ENCODE measurements at regions not wholly inside any gene's neighbourhood (a gene's known extent, or its start where the extent isn't known, plus 50 kb on each side); places are given as distances from the start of the nearest gene placed in this dataset.
A peak's percentile ranks its signal among the peaks of the same experiment; 100 is the strongest.

DNA sequence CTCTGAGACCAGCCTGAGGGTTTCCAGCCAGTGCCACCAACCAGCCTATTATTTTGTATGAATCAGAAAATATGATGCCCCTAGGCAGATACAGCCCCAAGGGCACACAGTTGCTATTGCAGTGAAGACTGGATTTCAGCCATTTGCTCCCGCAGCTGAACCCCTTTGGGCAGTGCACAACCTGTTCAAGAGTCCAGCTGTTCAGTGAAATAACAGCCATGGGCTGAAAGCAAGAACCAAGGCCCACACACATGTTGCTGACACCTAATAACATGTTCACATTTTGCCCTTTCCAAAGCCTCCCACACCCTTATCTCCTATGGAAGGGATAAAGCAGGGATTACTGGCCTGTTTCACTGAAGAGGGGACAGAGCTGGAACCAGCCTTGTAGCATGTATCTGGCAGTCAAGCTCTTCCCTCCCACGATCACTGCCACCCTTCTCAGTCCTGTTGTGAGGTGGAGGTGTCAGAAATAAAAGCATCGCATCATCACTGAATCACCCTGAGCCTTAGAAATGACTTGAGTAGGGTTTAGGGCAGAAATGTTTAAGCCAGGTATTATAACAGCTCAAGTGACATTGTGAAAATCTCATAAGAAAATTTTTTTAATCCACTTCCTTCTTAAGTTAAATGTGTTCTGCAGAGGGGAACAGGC lies 137.1 kb upstream of the FSTL4 start:
- Mint-ChIP-seq H3K4me1 (peaks cover 1% of the 10 kb centered on the region), H3K27me3 (peaks cover 2% of the 10 kb centered on the region), H3K27ac (no peak overlapping the region), H3K4me3 (no peak overlapping the region), H3K9me3 (no peaks in the 10 kb centered on the region)
- ATAC-seq = peak; percentile 46
- DNase-seq = no peak

DNA sequence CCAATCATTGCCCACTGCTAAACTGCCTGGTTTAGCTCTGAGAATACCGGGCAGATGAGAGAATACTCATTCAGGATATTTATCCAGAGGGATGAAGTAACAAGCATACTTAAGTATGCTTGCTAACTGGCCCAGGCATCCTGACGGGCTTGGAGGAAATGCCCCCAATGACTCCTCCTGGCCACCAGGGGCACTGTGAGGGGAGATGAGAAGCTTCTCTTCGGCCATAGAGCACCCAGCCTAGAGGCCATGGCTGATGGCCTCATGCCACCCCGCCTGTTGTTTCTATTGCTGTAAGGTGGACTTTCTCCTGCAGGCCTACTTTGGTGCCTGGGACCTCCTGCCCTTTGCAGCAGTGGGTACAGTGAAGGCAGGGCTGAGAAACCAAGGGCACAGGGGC lies 134.5 kb upstream of the FSTL4 start:
- Mint-ChIP-seq H3K9me3 (no peaks in the 10 kb centered on the region), H3K27ac (no peak overlapping the region), H3K4me1 (peaks cover 7% of the 10 kb centered on the region), H3K27me3 (peaks cover 23% of the 10 kb centered on the region), H3K4me3 (no peak overlapping the region)
- DNase-seq (peak; percentile 12 to 39), ATAC-seq (peak; percentile 46)

DNA sequence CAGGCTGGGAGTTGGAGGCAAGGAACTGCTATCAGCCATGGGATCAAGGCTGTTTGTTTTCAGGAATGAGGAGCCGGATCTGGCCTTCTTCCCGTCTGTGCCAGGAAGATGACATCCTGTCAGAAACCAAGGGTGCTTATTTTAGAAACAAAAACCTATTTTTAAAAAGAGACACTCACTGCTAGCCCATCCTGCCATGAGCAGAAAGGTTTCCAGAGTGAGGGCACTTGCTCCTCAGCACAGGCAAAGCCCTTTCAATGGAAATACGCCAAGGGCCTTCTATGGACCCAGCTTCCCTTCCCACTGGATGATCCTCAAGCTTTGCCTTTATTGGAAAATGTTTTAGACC lies 132.6 kb upstream of the FSTL4 start:
- H3K4me1 Mint-ChIP-seq = peaks cover 7% of the 10 kb centered on the region
- no peak overlapping the region for H3K27ac Mint-ChIP-seq
- no peak for DNase-seq
- no peak for ATAC-seq
- no peak overlapping the region for H3K4me3 Mint-ChIP-seq
- H3K27me3 Mint-ChIP-seq = peaks cover 24% of the 10 kb centered on the region
- no peaks in the 10 kb centered on the region for H3K9me3 Mint-ChIP-seq

- Mint-ChIP-seq H3K9me3 (no peaks in the 10 kb centered on the region), H3K27me3 (peaks cover 24% of the 10 kb centered on the region), H3K4me3 (no peak overlapping the region)
Measured at GRCh38 chr5:133744051-133744959, 132.0 kb upstream of the FSTL4 start.

DNA sequence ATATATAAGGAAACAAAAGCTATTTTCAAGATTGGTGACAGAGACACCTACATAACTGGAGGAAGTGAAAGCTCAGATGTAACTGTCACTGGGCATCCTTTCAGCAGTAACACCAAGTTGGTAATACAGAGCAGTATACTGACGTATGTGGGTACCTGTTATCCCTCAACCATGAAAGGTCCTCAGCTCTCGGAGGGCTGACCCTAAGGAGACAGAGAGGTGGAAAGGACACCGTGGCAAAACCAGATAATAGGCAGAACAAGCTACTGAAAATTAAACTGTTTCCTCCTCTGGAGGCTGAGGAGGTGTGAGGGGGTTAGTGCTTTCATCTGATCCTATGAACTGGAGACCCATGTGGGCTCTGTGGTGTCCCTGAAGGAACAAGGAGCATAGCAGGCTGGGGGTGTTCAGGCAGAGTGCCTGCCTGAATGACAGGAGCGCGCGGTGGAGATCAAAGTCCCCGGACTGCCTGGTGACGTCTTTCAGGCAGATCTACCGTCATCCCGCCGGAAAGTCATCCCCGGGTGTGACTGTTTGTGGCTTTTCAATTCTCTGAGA lies 130.2 kb upstream of the FSTL4 start:
- H3K9me3 Mint-ChIP-seq = no peaks in the 10 kb centered on the region
- peak; percentile 42 for ATAC-seq

More at GRCh38 chr5:133744051-133744959, 132.0 kb upstream of the FSTL4 start:
- ATAC-seq (no peak), DNase-seq (no peak)
- H3K27ac Mint-ChIP-seq = peak overlapping the region in 1 of 2 donors; percentile 79
- H3K4me1 Mint-ChIP-seq = peaks cover 7% of the 10 kb centered on the region

DNA sequence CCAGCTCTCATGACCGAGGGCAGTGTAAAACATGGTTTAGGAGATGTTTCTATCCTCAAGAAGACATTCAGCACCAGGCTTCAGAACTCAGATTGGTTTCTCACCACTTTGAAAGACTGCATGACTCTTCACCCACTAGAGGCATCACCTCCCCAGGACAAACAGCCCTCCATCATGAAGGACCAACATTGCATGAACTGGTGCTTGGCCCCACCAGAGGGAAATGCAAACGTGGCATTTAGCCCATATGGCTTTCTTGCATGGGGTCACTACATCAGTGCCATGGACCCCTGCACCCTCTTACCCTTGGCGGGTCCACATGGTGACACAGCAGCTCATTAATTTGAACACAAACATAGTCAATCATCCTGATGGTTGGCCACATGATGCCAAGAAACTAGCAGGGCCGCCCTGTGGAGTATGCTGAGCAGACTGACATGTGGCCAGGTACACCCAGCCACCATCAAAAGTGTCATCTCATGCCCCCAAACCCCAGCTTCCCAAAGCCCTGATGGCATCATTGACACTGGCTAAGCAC lies 129.5 kb upstream of the FSTL4 start:
- DNase-seq (no peak), ATAC-seq (no peak)
- peaks cover 24% of the 10 kb centered on the region for H3K27me3 Mint-ChIP-seq
- H3K27ac Mint-ChIP-seq = no peak overlapping the region
- H3K9me3 Mint-ChIP-seq = no peaks in the 10 kb centered on the region
- H3K4me3 Mint-ChIP-seq = no peak overlapping the region
- H3K4me1 Mint-ChIP-seq = peaks cover 7% of the 10 kb centered on the region

More for the DNA sequence above, 130.2 kb upstream of the FSTL4 start:
- H3K27ac Mint-ChIP-seq = no peak overlapping the region
- no peak for DNase-seq
- H3K27me3 Mint-ChIP-seq = peaks cover 24% of the 10 kb centered on the region
- H3K4me3 Mint-ChIP-seq = no peak overlapping the region
- H3K4me1 Mint-ChIP-seq = peaks cover 7% of the 10 kb centered on the region

DNA sequence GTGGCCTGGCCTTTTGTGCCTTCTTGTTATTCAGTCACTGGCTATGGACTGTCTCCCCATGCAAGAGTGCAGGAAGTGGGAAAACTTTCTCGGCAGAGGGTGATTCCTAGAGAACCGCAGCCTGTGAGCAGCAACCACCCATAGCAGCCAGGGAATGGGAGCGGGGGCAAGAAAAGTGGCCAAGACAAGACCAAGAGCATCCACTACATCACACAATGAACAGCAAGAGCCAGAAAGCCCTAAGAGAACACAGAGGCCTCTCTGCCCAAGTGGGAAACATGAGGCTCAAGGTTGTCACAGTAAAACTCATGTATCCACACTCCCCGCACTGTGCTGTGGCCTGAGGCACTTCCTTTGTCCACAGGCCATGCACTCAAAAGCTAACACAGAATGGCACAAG lies 129.1 kb upstream of the FSTL4 start:
- ATAC-seq = no peak
- Mint-ChIP-seq H3K4me3 (no peak overlapping the region), H3K27me3 (peaks cover 24% of the 10 kb centered on the region), H3K4me1 (peaks cover 7% of the 10 kb centered on the region), H3K27ac (no peak overlapping the region), H3K9me3 (no peaks in the 10 kb centered on the region)
- no peak for DNase-seq

GRCh38 chr5:133739181-133739780 lies 126.9 kb upstream of the FSTL4 start:
- Mint-ChIP-seq H3K27me3 (peaks cover 20% of the 10 kb centered on the region), H3K4me3 (no peak overlapping the region), H3K4me1 (peaks cover 4% of the 10 kb centered on the region), H3K27ac (peak overlapping the region in 1 of 2 donors; percentile 57), H3K9me3 (no peaks in the 10 kb centered on the region)
- ATAC-seq = no peak
- DNase-seq = no peak

- no peak for ATAC-seq
Measured at GRCh38 chr5:133738271-133738670, 125.9 kb upstream of the FSTL4 start.

GRCh38 chr5:133736512-133736911 lies 124.2 kb upstream of the FSTL4 start:
- Mint-ChIP-seq H3K27ac (no peak overlapping the region), H3K27me3 (peaks cover 8% of the 10 kb centered on the region), H3K9me3 (no peaks in the 10 kb centered on the region), H3K4me3 (no peak overlapping the region), H3K4me1 (no peaks in the 10 kb centered on the region)
- DNase-seq (no peak), ATAC-seq (no peak)

More at GRCh38 chr5:133738271-133738670, 125.9 kb upstream of the FSTL4 start:
- Mint-ChIP-seq H3K27me3 (peaks cover 13% of the 10 kb centered on the region), H3K4me3 (no peak overlapping the region), H3K4me1 (no peaks in the 10 kb centered on the region), H3K27ac (peak overlapping the region; percentile 8 to 91), H3K9me3 (no peaks in the 10 kb centered on the region)
- DNase-seq = no peak

DNA sequence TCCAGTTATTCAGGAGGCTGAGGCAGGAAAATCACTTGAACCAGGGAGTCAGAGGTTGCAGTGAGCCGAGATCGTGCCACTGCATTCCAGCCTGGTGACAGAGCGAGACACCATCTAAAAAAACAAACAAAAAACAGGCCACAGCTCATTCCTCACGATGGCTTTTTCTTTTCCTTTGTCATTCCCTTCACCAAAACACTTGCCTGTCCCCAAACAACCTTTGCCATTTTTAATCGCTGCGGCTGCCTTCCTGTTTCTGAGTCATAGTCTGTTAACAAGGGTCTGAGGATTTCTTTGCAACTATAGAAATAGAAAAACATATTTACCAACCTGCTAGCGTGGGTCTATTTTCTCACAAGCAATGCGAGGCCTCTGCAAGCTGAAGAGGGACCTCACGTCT lies 123.0 kb upstream of the FSTL4 start:
- Mint-ChIP-seq H3K27ac (no peak overlapping the region), H3K9me3 (peaks cover 4 to 7% of the 10 kb centered on the region in 2 donors)

GRCh38 chr5:133734916-133735315 lies 122.6 kb upstream of the FSTL4 start:
- DNase-seq (no peak), ATAC-seq (no peak)
- H3K4me1 Mint-ChIP-seq = no peaks in the 10 kb centered on the region
- H3K4me3 Mint-ChIP-seq = no peak overlapping the region
- H3K27me3 Mint-ChIP-seq = peaks cover 16% of the 10 kb centered on the region
- H3K27ac Mint-ChIP-seq = no peak overlapping the region
- peaks cover 8 to 11% of the 10 kb centered on the region in 2 donors for H3K9me3 Mint-ChIP-seq

More for the DNA sequence above, 123.0 kb upstream of the FSTL4 start:
- no peak for DNase-seq
- peaks cover 15% of the 10 kb centered on the region for H3K27me3 Mint-ChIP-seq
- H3K4me1 Mint-ChIP-seq = no peaks in the 10 kb centered on the region
- ATAC-seq = no peak
- no peak overlapping the region for H3K4me3 Mint-ChIP-seq

DNA sequence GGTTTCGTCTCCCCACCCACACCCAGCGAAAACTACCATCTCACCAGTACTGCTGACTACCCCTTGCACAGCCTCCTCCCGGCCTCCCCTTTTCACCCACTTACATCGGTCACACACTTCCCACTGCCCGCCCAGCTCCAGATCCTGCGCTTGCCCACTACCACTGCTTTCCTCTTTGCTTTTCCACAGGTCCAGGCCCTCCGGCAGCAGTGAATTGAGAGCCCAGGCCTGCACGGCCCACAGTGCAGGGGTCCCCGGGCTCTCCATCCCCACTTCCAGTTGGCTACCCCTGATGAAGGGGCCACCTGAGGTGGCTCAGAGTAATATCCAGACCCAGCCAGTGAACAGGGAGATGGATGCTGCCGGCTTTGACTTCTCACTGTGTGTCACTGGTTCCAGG lies 120.2 kb upstream of the FSTL4 start:
- Mint-ChIP-seq H3K4me1 (no peaks in the 10 kb centered on the region), H3K27ac (no peak overlapping the region), H3K4me3 (no peak overlapping the region), H3K27me3 (peaks cover 16% of the 10 kb centered on the region), H3K9me3 (peaks cover 11 to 19% of the 10 kb centered on the region in 2 donors)
- ATAC-seq = no peak
- DNase-seq = no peak

DNA sequence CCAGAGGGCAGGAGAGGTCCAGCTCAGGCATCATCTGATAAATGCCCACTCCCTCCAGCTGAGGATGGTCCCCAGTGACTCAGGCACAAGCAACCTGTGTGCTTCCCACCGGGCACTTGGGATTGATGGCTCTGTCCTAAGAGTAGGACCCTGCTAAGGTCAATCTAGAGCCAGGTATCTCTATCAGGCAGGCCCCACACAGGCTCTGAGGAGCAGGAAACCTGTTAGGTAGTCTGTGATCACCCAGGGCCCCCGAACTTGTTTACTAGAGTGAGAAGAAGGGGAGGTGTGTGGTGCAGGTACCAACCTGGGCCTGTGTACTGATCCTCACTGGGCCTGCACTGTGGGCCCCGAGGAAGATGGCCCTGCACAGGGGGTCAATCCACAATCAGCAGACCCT lies 119.6 kb upstream of the FSTL4 start:
- Mint-ChIP-seq H3K27me3 (peaks cover 16% of the 10 kb centered on the region), H3K4me3 (no peak overlapping the region), H3K9me3 (peaks cover 11 to 19% of the 10 kb centered on the region in 2 donors), H3K27ac (no peak overlapping the region), H3K4me1 (no peaks in the 10 kb centered on the region)
- ATAC-seq (no peak), DNase-seq (no peak)

DNA sequence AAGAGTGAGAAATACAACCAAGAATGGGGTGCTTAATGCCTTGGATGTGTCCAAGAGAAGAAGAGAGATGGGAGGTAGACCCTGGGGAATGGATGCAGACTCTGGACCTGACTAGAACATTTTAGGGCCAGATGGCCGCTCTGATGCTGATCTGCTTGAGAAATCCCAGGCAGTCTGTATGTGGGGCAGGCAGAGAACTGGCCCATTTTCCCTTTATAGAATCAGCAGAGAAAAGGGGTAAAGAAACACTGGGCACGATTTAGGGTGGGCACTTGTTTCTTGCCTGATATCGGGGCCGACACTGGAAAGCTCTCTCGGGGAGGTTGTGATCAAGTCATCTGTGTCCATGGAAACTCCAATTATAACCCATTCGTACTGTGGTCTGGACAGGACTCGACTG lies 118.5 kb upstream of the FSTL4 start:
- DNase-seq (no peak), ATAC-seq (no peak)
- Mint-ChIP-seq H3K27me3 (peaks cover 16% of the 10 kb centered on the region), H3K4me3 (no peak overlapping the region), H3K4me1 (no peaks in the 10 kb centered on the region), H3K9me3 (peaks cover 11 to 19% of the 10 kb centered on the region in 2 donors), H3K27ac (no peak overlapping the region)
